H1 (cell line): ENCODE measurements at regions not wholly inside any gene's neighbourhood (a gene's known extent, or its start where the extent isn't known, plus 50 kb on each side); places are given as distances from the start of the nearest gene placed in this dataset.

Source experiments
- CTCF ChIA-PET: fragments of 300-600 bp; sonication (Branson Sonifier 250); formaldehyde crosslinking; loops from one replicate; lab custom pipeline; 2021; ENCODE audit not compliant: partially characterized antibody; lab: Charles Lee
- POLR2A ChIA-PET: fragments of 300-600 bp; sonication (Branson Sonifier 250); formaldehyde crosslinking; loops from one replicate; lab custom pipeline; 2021; ENCODE audit warnings: inconsistent platforms; ENCODE audit not compliant: partially characterized antibody; lab: Charles Lee
- DNase-seq, 2 experiments: peaks; one replicate each; pipeline versions ENCODE4 v3.0.0 to v3.0.0-alpha.2; 2010 to 2022; ENCODE audit warnings: low spot score in 2 of 2, low read depth in 1 of 2, mixed read lengths in 1 of 2
- FAIRE-seq: peaks from 2 replicates; lab custom pipeline; 2011; peaks lifted over from hg19 to GRCh38; lab: Jason Lieb, UNC
- H2AFZ ChIP-seq: 2 replicates; pipeline ENCODE4 v1.8.1; 2012; ENCODE audit warnings: low read length, inconsistent platforms
- H2AK5ac ChIP-seq: 2 replicates; pipeline ENCODE4 v1.6.1; 2013; ENCODE audit warnings: low read depth, low read length
- H2BK120ac ChIP-seq: replicated peaks from 2 replicates; pipeline ENCODE3; 2013; ENCODE audit warnings: low read depth, low read length, inconsistent platforms
- H2BK12ac ChIP-seq: 2 replicates; pipeline ENCODE4 v1.6.1; 2013; ENCODE audit warnings: low read depth, low read length
- H2BK15ac ChIP-seq: 2 replicates; pipeline ENCODE4 v1.6.1; 2013; ENCODE audit warnings: low read length
- H2BK20ac ChIP-seq: 2 replicates; pipeline ENCODE4 v1.6.1; 2013; ENCODE audit warnings: low read length
- H2BK5ac ChIP-seq: 2 replicates; pipeline ENCODE4 v1.6.1; 2013; ENCODE audit warnings: low read depth, low read length
- H3K14ac ChIP-seq: 2 replicates; pipeline ENCODE4 v1.6.1; 2013; ENCODE audit warnings: inconsistent platforms; ENCODE audit not compliant: insufficient read length
- H3K18ac ChIP-seq: 2 replicates; pipeline ENCODE4 v1.6.1; 2013; ENCODE audit warnings: low read length; ENCODE audit errors: extremely low read depth
- H3K23ac ChIP-seq: 2 replicates; pipeline ENCODE4 v1.6.1; 2013; ENCODE audit warnings: inconsistent platforms; ENCODE audit not compliant: insufficient read length
- H3K23me2 ChIP-seq: 2 replicates; pipeline ENCODE4 v1.6.1; 2013; ENCODE audit warnings: low read depth, low read length
- H3K27ac ChIP-seq: 2 replicates; pipeline ENCODE4 v1.6.1; 2011; ENCODE audit warnings: low read depth, low read length, inconsistent platforms
- H3K27me3 ChIP-seq, 4 experiments: replicated peaks in 1 of 4; 1 replicate in 1 of 4; 2 replicates in 3 of 4; pipeline versions ENCODE4 v1.6.1 to v1.8.1; 2011 to 2013; ENCODE audit warnings: low read length in 3 of 4, mild to moderate bottlenecking in 3 of 4, inconsistent platforms in 2 of 4, mixed read lengths in 2 of 4, moderate library complexity in 1 of 4; ENCODE audit not compliant: control insufficient read depth in 3 of 4, insufficient read depth in 3 of 4; ENCODE audit errors: extremely low read depth in 1 of 4
- H3K36me3 ChIP-seq, 4 experiments: 2 replicates each; pipeline versions ENCODE4 v1.6.1 to v1.8.1; 2011 to 2013; ENCODE audit warnings: mild to moderate bottlenecking in 4 of 4, low read length in 3 of 4, moderate library complexity in 2 of 4, control low read depth in 1 of 4, inconsistent platforms in 1 of 4; ENCODE audit not compliant: insufficient read depth in 4 of 4, control insufficient read depth in 2 of 4
- H3K4ac ChIP-seq: replicated peaks from 2 replicates; pipeline ENCODE3; 2013; ENCODE audit warnings: low read length, low read depth, mixed read lengths, inconsistent platforms; ENCODE audit not compliant: insufficient read length
- H3K4me1 ChIP-seq, 4 experiments: replicated peaks in 1 of 4; 1 replicate in 1 of 4; 2 replicates in 3 of 4; pipeline versions ENCODE4 v1.6.1 to v1.8.1; 2011 to 2013; ENCODE audit warnings: low read length in 3 of 4, inconsistent platforms in 2 of 4, mixed read lengths in 1 of 4; ENCODE audit not compliant: insufficient read depth in 4 of 4, control insufficient read depth in 3 of 4
- H3K4me2 ChIP-seq, 2 experiments: 2 replicates each; pipeline versions ENCODE4 v1.6.1 to v1.8.1; 2011 to 2013; ENCODE audit warnings: low read depth in 2 of 2, low read length in 2 of 2, control low read depth in 1 of 2, inconsistent platforms in 1 of 2, mild to moderate bottlenecking in 1 of 2; ENCODE audit not compliant: insufficient read depth in 1 of 2
- H3K4me3 ChIP-seq, 4 experiments: fragments of 200-600, 300-600 bp in 1 of 4; sonication (generic), shearing (Covaris generic), sonication (Bioruptor Twin) in 1 of 4; 2 replicates each; pipeline versions ENCODE4 v1.5.1 to v1.8.1; 2011 to 2016; ENCODE audit warnings: low read length in 4 of 4, low read depth in 3 of 4, control low read depth in 2 of 4, inconsistent platforms in 2 of 4, mild to moderate bottlenecking in 2 of 4, mixed read lengths in 1 of 4, moderate library complexity in 1 of 4; ENCODE audit not compliant: insufficient read depth in 2 of 4; ENCODE audit errors: extremely low read depth in 1 of 4
- H3K56ac ChIP-seq: replicated peaks from 2 replicates; pipeline ENCODE3; 2013; ENCODE audit warnings: low read depth, mild to moderate bottlenecking, mixed read lengths, low read length, inconsistent platforms; ENCODE audit not compliant: insufficient read length
- H3K79me1 ChIP-seq: 2 replicates; pipeline ENCODE4 v1.6.1; 2013; ENCODE audit warnings: low read depth, low read length, control low read depth
- H3K79me2 ChIP-seq, 2 experiments: 2 replicates each; pipeline versions ENCODE4 v1.6.1 to v1.8.1; 2012 to 2013; ENCODE audit warnings: low read length in 2 of 2, mild to moderate bottlenecking in 2 of 2, inconsistent platforms in 1 of 2; ENCODE audit not compliant: insufficient read depth in 2 of 2, control insufficient read depth in 1 of 2
- H3K9ac ChIP-seq, 4 experiments: replicated peaks in 1 of 4; 1 replicate in 1 of 4; 2 replicates in 3 of 4; pipeline versions ENCODE4 v1.6.1 to v1.8.1; 2011 to 2013; ENCODE audit warnings: low read depth in 3 of 4, low read length in 3 of 4, control low read depth in 2 of 4, mild to moderate bottlenecking in 2 of 4, moderate library complexity in 2 of 4, inconsistent platforms in 1 of 4; ENCODE audit errors: extremely low read depth in 1 of 4
- H3K9me3 ChIP-seq, 2 experiments: 2 replicates each; pipeline versions ENCODE4 v1.6.1 to v1.8.1; 2012 to 2013; ENCODE audit warnings: mild to moderate bottlenecking in 2 of 2, moderate library complexity in 2 of 2, control low read depth in 1 of 2, inconsistent platforms in 1 of 2, low read depth in 1 of 2, low read length in 1 of 2, mixed read lengths in 1 of 2; ENCODE audit not compliant: insufficient read depth in 2 of 2
- H4K20me1 ChIP-seq, 2 experiments: replicated peaks in 1 of 2; 2 replicates each; pipeline versions ENCODE3 to v1.8.1; 2011 to 2013; ENCODE audit warnings: inconsistent platforms in 2 of 2, low read length in 2 of 2, mild to moderate bottlenecking in 1 of 2; ENCODE audit not compliant: insufficient read depth in 2 of 2, control insufficient read depth in 1 of 2
- H4K5ac ChIP-seq: 2 replicates; pipeline ENCODE4 v1.6.1; 2013; ENCODE audit warnings: low read length, low read depth, mixed read lengths, inconsistent platforms; ENCODE audit not compliant: insufficient read length
- H4K8ac ChIP-seq: 2 replicates; pipeline ENCODE4 v1.8.0; 2013; ENCODE audit warnings: mild to moderate bottlenecking, moderate library complexity, low read length, inconsistent platforms; ENCODE audit not compliant: insufficient read depth; ENCODE audit errors: extremely low read depth
- H4K91ac ChIP-seq: replicated peaks from 2 replicates; pipeline ENCODE3; 2013; ENCODE audit warnings: low read length, mixed read lengths, inconsistent platforms; ENCODE audit not compliant: insufficient read length
- BACH1 ChIP-seq: IDR thresholded peaks from 2 replicates; pipeline ENCODE4 v1.6.1; 2012; ENCODE audit warnings: low read length, improper control_type of control experiment
- KDM1A ChIP-seq: fragments of 200-600, 300-600 bp; sonication (generic); IDR thresholded peaks from 2 replicates; pipeline ENCODE4 v1.7.1; 2016; ENCODE audit warnings: mild to moderate bottlenecking, low read length, borderline replicate concordance
- NRF1 ChIP-seq: IDR thresholded peaks from 2 replicates; pipeline ENCODE4 v1.6.1; 2011; ENCODE audit warnings: mild to moderate bottlenecking, low read depth, low read length, improper control_type of control experiment
- PHF8 ChIP-seq: fragments of 200-600 bp; sonication (generic); conservative IDR thresholded peaks from 2 replicates; pipeline ENCODE4 v1.7.1; 2012; ENCODE audit warnings: low read depth, mild to moderate bottlenecking, inconsistent platforms, low read length, moderate library complexity
- POU5F1 ChIP-seq: IDR thresholded peaks from 2 replicates; pipeline ENCODE4 v1.6.1; 2011; ENCODE audit warnings: low read depth, mild to moderate bottlenecking, low read length, moderate library complexity
- RAD21 ChIP-seq, 2 experiments: IDR thresholded peaks in 1 of 2; conservative IDR thresholded peaks in 1 of 2; 2 replicates each; pipeline ENCODE4 v1.6.1; 2011; ENCODE audit warnings: low read depth in 2 of 2, low read length in 2 of 2, improper control_type of control experiment in 1 of 2, inconsistent platforms in 1 of 2, mild to moderate bottlenecking in 1 of 2, moderate library complexity in 1 of 2
- RBBP5 ChIP-seq: IDR thresholded peaks from 2 replicates; pipeline ENCODE4 v1.7.1; 2012; ENCODE audit warnings: low read depth, mild to moderate bottlenecking, inconsistent platforms, low read length, moderate library complexity, borderline replicate concordance
- SIRT6 ChIP-seq: IDR thresholded peaks from one replicate; pipeline ENCODE4 v1.7.1; 2012; ENCODE audit warnings: low read length, inconsistent platforms
- SUZ12 ChIP-seq: fragments of 200-600 bp; sonication (generic); IDR thresholded peaks from 2 replicates; pipeline ENCODE4 v1.6.1; 2012; ENCODE audit warnings: mild to moderate bottlenecking, inconsistent platforms, low read length, moderate library complexity, mixed read lengths
- TAF1 ChIP-seq: IDR thresholded peaks from 2 replicates; pipeline ENCODE4 v1.6.1; 2011; ENCODE audit warnings: mild to moderate bottlenecking, low read depth, low read length
- TAF7 ChIP-seq: optimal IDR thresholded peaks from 2 replicates; pipeline ENCODE3; 2011; ENCODE audit warnings: low read depth, mild to moderate bottlenecking, inconsistent platforms, low read length, moderate library complexity, borderline replicate concordance
- TCF12 ChIP-seq: IDR thresholded peaks from 2 replicates; pipeline ENCODE4 v1.6.1; 2011; ENCODE audit warnings: low read depth, mild to moderate bottlenecking, low read length
- WGBS, 2 experiments: shearing (Covaris generic) in 1 of 2; methylation state at CpG; one replicate each; pipeline versions ENCODE4 v1.1.6 to v1.1.7; 2013 to 2015; ENCODE audit warnings: low lambda C conversion rate in 2 of 2, mixed read lengths in 2 of 2, inconsistent platforms in 1 of 2, low coverage in 1 of 2, missing lambda C conversion rate in 1 of 2; ENCODE audit not compliant: insufficient replicate concordance in 2 of 2, insufficient coverage in 1 of 2, insufficient read length in 1 of 2; ENCODE audit errors: extremely low coverage in 1 of 2, missing lambda C conversion rate in 1 of 2; 5-methylcytosine and 5-hydroxymethylcytosine counted together
- TF ChIP-seq, protein P1 (sequence below): IDR thresholded peaks from 2 replicates; pipeline ENCODE4 v1.6.1; 2011; ENCODE audit warnings: low read length, improper control_type of control experiment
- TF ChIP-seq, protein P2 (sequence below): IDR thresholded peaks from 2 replicates; pipeline ENCODE4 v1.6.1; 2012; ENCODE audit warnings: inconsistent platforms

DNA sequence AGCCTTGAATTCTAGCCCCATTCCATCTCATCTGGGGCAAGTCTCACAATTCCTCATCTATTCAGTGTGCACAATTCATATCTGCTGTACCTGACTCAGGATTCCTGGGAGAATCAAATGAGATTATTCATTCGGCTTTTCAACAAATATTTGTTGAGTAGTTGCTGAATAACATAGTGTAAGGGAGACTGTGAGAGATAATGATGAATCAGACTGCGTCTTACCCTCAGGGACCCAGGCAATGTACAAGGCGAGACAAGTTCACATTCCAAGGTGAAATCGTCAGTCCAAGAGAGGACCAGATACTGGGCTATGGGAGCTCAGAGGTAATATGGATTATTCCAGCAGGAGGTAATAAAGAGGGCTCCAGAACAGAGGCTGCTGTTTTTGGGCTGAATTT lies 67.8 kb upstream of the SMYD2 start:
- Histone ChIP-seq H4K8ac (no peak overlapping the region), H3K4me3 (no peak overlapping the region), H2BK120ac (no peak overlapping the region), H3K23ac (no peak overlapping the region), H3K79me1 (no peaks in the 10 kb centered on the region), H3K9me3 (no peaks in the 10 kb centered on the region), H2AK5ac (no peak overlapping the region), H3K9ac (no peak overlapping the region), H3K4me1 (peaks cover 4 to 9% (median 7%) of the 10 kb centered on the region in 4 experiments; a peak in 6 of 7 replicates), H4K5ac (no peak overlapping the region), H2BK12ac (no peak overlapping the region), H3K27me3 (no peaks in the 10 kb centered on the region), H4K20me1 (no peaks in the 10 kb centered on the region), H3K23me2 (no peaks in the 10 kb centered on the region), H3K56ac (no peak overlapping the region), H3K18ac (no peak overlapping the region), H3K4me2 (no peak overlapping the region), H4K91ac (no peak overlapping the region), H2BK15ac (no peak overlapping the region), H2AFZ (no peak overlapping the region), H3K27ac (no peak overlapping the region), H3K36me3 (no peaks in the 10 kb centered on the region), H3K4ac (no peak overlapping the region), H2BK20ac (no peak overlapping the region), H3K14ac (no peak overlapping the region), H3K79me2 (no peaks in the 10 kb centered on the region), H2BK5ac (no peak overlapping the region)
- 86% methylated on average over 4 of the region's 4 CpGs; no CpG with 5 or more reads in 1 of the 2 experiments for WGBS, 2 experiments
- CTCF ChIA-PET: interaction anchor here (0.9 to 15.2 kb wide), 16 partner anchors 11 to 444 kb away, joined by 3 to 541 read pairs (median 4); no protein-coding TSS in a partner anchor
- DNase-seq (no peak), FAIRE-seq (no peak)
- POLR2A ChIA-PET: no interaction called here
- TF ChIP-seq BACH1 (no peak), RBBP5 (no peak), TAF7 (no peak), RAD21 (IDR thresholded peaks at IDR 0.05 in 1 of 2, conservative IDR thresholded peaks at IDR 0.05 in 1 of 2; ENCODE audit: low read depth in 2 of 2, low read length in 2 of 2) (no peak), SIRT6 (no peak), SUZ12 (no peak), PHF8 (no peak), TCF12 (no peak), KDM1A (no peak), NRF1 (no peak), POU5F1 (no peak), TAF1 (no peak)
- TF ChIP-seq, protein P1, sequence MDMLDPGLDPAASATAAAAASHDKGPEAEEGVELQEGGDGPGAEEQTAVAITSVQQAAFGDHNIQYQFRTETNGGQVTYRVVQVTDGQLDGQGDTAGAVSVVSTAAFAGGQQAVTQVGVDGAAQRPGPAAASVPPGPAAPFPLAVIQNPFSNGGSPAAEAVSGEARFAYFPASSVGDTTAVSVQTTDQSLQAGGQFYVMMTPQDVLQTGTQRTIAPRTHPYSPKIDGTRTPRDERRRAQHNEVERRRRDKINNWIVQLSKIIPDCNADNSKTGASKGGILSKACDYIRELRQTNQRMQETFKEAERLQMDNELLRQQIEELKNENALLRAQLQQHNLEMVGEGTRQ: no peak
- TF ChIP-seq, protein P2, sequence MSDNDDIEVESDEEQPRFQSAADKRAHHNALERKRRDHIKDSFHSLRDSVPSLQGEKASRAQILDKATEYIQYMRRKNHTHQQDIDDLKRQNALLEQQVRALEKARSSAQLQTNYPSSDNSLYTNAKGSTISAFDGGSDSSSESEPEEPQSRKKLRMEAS: no peak
